Activated T-cell treated with anti-CD3 and anti-CD28 coated beads for 4 hours (primary cell): ENCODE measurements at regions not wholly inside any gene's neighbourhood (a gene's known extent, or its start where the extent isn't known, plus 50 kb on each side); places are given as distances from the start of the nearest gene placed in this dataset.

Experiments
- DNase-seq: peaks from one replicate; pipeline ENCODE4 v3.0.0-alpha.2; 2020

- no peak for DNase-seq
Measured at GRCh38 chr2:129884221-129884786, 95.2 kb upstream of the RAB6C start.

GRCh38 chr2:129885735-129886134 is 93.7 kb upstream of the RAB6C start:
- DNase-seq = no peak

GRCh38 chr2:129887688-129888266 is 91.7 kb upstream of the RAB6C start:
- no peak for DNase-seq

- DNase-seq = no peak
Measured at GRCh38 chr2:129888461-129888860, 91.0 kb upstream of the RAB6C start.

- DNase-seq = no peak
Measured at GRCh38 chr2:129888896-129889295, 90.6 kb upstream of the RAB6C start.

- DNase-seq = no peak
Measured at GRCh38 chr2:129891341-129892320, 87.8 kb upstream of the RAB6C start.

- DNase-seq = no peak
Measured at GRCh38 chr2:129892360-129892759, 87.1 kb upstream of the RAB6C start.

GRCh38 chr2:129892773-129893172 is 86.7 kb upstream of the RAB6C start:
- DNase-seq = no peak

GRCh38 chr2:129893244-129893643 is 86.2 kb upstream of the RAB6C start:
- DNase-seq = no peak

- no peak for DNase-seq
Measured at GRCh38 chr2:129894616-129895015, 84.8 kb upstream of the RAB6C start.

GRCh38 chr2:129895061-129895460 is 84.4 kb upstream of the RAB6C start:
- no peak for DNase-seq

GRCh38 chr2:129895526-129896082 is 83.9 kb upstream of the RAB6C start:
- no peak for DNase-seq

- DNase-seq = no peak
Measured at GRCh38 chr2:129896226-129897100, 83.0 kb upstream of the RAB6C start.

GRCh38 chr2:129901754-129902415 is 77.6 kb upstream of the RAB6C start:
- DNase-seq = no peak

- DNase-seq = no peak
Measured at GRCh38 chr2:129902731-129903585, 76.5 kb upstream of the RAB6C start.

GRCh38 chr2:129903586-129904425 is 75.7 kb upstream of the RAB6C start:
- DNase-seq = no peak

- no peak for DNase-seq
Measured at GRCh38 chr2:129904532-129905446, 74.7 kb upstream of the RAB6C start.

- no peak for DNase-seq
Measured at GRCh38 chr2:129905664-129906081, 73.8 kb upstream of the RAB6C start.
